ENCODE measurements at regions not wholly inside any gene's neighbourhood (a gene's known extent, or its start where the extent isn't known, plus 50 kb on each side); places are given as distances from the start of the nearest gene placed in this dataset.

- no peak overlapping the region for H3K4me3 ChIP-seq (ENCODE audit: low read depth, low read length)
- TF ChIP-seq MAX (IDR thresholded peaks at IDR 0.05; ENCODE audit: low read depth, low read length) (no peak), POLR2A (IDR thresholded peaks at IDR 0.05; ENCODE audit: extremely low read depth, insufficient read length) (no peak), MYC (IDR thresholded peaks at IDR 0.05; ENCODE audit: low read depth, low read length) (no peak), CTCF (IDR thresholded peaks at IDR 0.05; ENCODE audit: low read depth, low read length) (no peak)
Measured at GRCh38 chr1:229867726-229868125, 199.3 kb upstream of the GALNT2 start.

GRCh38 chr1:229869240-229869639 is 197.8 kb upstream of the GALNT2 start:
- DNase-seq (ENCODE audit: low read depth) = no peak
- no peak overlapping the region for H3K4me3 ChIP-seq (ENCODE audit: low read depth, low read length)
- TF ChIP-seq CTCF (IDR thresholded peaks at IDR 0.05; ENCODE audit: low read depth, low read length) = no peak
- TF ChIP-seq POLR2A (IDR thresholded peaks at IDR 0.05; ENCODE audit: extremely low read depth, insufficient read length) = no peak
- no peak for TF ChIP-seq MYC (IDR thresholded peaks at IDR 0.05; ENCODE audit: low read depth, low read length)
- no peak for TF ChIP-seq MAX (IDR thresholded peaks at IDR 0.05; ENCODE audit: low read depth, low read length)

More at GRCh38 chr1:229867726-229868125, 199.3 kb upstream of the GALNT2 start:
- no peak for DNase-seq (ENCODE audit: low read depth)

- DNase-seq (ENCODE audit: low read depth) = no peak
- H3K4me3 ChIP-seq (ENCODE audit: low read depth, low read length) = no peak overlapping the region
- no peak for TF ChIP-seq POLR2A (IDR thresholded peaks at IDR 0.05; ENCODE audit: extremely low read depth, insufficient read length)
Measured at GRCh38 chr1:229869687-229870086, 197.4 kb upstream of the GALNT2 start.

GRCh38 chr1:229870381-229870780 is 196.7 kb upstream of the GALNT2 start:
- no peak overlapping the region for H3K4me3 ChIP-seq (ENCODE audit: low read depth, low read length)
- TF ChIP-seq MYC (IDR thresholded peaks at IDR 0.05; ENCODE audit: low read depth, low read length) (no peak), POLR2A (IDR thresholded peaks at IDR 0.05; ENCODE audit: extremely low read depth, insufficient read length) (no peak), CTCF (IDR thresholded peaks at IDR 0.05; ENCODE audit: low read depth, low read length) (no peak), MAX (IDR thresholded peaks at IDR 0.05; ENCODE audit: low read depth, low read length) (no peak)
- DNase-seq (ENCODE audit: low read depth) = no peak

GRCh38 chr1:229871078-229871676 is 195.9 kb upstream of the GALNT2 start:
- no peak for DNase-seq (ENCODE audit: low read depth)
- no peak overlapping the region for H3K4me3 ChIP-seq (ENCODE audit: low read depth, low read length)
- TF ChIP-seq MYC (IDR thresholded peaks at IDR 0.05; ENCODE audit: low read depth, low read length) (no peak), POLR2A (IDR thresholded peaks at IDR 0.05; ENCODE audit: extremely low read depth, insufficient read length) (no peak), CTCF (IDR thresholded peaks at IDR 0.05; ENCODE audit: low read depth, low read length) (no peak), MAX (IDR thresholded peaks at IDR 0.05; ENCODE audit: low read depth, low read length) (no peak)

- TF ChIP-seq MAX (IDR thresholded peaks at IDR 0.05; ENCODE audit: low read depth, low read length) = no peak
- TF ChIP-seq POLR2A (IDR thresholded peaks at IDR 0.05; ENCODE audit: extremely low read depth, insufficient read length) = no peak
- no peak for TF ChIP-seq MYC (IDR thresholded peaks at IDR 0.05; ENCODE audit: low read depth, low read length)
- no peak for TF ChIP-seq CTCF (IDR thresholded peaks at IDR 0.05; ENCODE audit: low read depth, low read length)
- no peak overlapping the region for H3K4me3 ChIP-seq (ENCODE audit: low read depth, low read length)
- DNase-seq (ENCODE audit: low read depth) = no peak
Measured at GRCh38 chr1:229874136-229874535, 192.9 kb upstream of the GALNT2 start.

Data from NB4 (cell line).